Prostate gland (tissue), 1 donor: ENCODE measurements at regions not wholly inside any gene's neighbourhood (a gene's known extent, or its start where the extent isn't known, plus 50 kb on each side); places are given as distances from the start of the nearest gene placed in this dataset.

Source experiments
- POLR2A ChIP-seq: fragments of 450-650 bp; IDR thresholded peaks from one replicate; pipeline ENCODE4 v1.6.1; 2016; ENCODE audit warnings: antibody characterized with exemption, mild to moderate bottlenecking
- POLR2AphosphoS5 ChIP-seq: sonication (generic); formaldehyde crosslinking; IDR thresholded peaks from one replicate; pipeline ENCODE4 v1.6.1; 2017; ENCODE audit warnings: antibody characterized with exemption

DNA sequence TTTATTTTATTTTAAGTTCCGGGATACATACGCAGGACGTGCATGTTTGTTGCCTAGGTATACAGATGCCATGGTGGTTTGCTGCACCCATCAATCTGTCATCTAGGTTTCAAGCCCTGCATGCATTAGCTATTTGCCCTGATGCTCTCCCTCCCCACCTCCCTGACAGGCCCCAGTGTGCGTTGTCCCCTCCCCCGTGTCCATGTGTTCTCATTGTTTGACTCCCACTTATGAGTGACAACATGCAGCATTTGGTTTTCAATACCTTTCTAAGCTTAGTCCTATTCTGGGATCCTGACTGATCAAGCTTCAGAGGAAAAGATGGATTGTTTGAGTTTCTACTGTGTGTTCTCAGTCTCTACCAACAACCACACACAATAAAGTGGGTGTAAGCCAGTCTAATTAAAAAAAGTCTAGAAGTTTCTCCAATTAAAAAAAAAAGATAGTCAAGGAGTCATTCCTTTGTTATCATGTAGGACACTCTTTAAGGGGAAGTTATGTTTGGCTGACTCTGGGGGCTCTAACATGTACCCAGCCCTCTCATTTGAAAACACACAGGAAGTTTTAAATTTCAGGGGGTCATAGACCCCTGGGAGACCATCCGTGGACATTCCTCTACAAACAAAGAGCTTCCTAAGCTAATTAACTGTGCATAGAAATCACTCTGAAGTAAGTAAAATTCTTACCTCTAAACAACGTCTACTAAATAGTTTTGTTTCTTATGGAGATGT, 66.3 kb upstream of the ADAMTS18 start:
- no peak for TF ChIP-seq POLR2AphosphoS5
- no peak for TF ChIP-seq POLR2A
